ENCODE measurements at regions not wholly inside any gene's neighbourhood (a gene's known extent, or its start where the extent isn't known, plus 50 kb on each side); places are given as distances from the start of the nearest gene placed in this dataset.
A peak's percentile ranks its signal among the peaks of the same experiment; 100 is the strongest.

DNA sequence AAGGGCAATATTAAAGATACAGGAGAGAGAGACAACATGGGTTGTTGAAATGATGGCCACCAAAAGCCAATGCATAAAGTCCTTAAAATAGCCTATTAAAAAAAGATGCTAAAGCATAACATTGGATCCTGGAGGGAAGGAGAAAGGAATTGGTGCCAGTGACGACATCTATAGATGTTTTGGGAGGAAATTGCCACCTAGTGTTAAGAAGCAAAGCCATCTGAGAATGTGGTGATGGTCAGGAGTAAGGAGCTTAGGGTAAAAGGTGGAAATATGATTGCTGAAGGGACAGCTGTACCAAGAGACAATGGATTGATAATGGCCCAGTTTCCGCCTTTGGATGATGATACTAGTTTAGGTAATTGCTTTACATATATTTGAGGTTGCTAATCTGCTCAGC lies 85.1 kb downstream of the TMEM30B start:
- DNase-seq (no peak), ATAC-seq (no peak)
- intact Hi-C loops (cut with DNase I): no loop called here

DNA sequence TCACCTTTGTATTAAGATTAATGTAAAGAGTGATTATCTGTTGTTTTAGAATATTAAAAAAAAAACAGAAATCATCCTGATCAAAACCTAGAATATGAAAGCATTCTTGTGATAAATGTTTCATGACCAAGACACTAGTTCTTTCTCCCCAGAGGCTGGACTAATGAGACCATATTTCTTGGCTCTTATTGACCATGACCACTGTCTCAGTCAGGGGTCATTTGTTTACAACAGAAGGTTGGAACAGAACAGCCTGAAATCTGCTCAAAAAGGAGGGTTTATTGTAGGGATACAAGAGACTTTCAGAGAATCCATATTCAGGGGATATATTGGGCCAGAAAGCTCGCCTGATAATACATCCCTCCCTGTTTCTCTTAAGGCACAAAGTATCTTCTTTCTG lies 87.7 kb downstream of the TMEM30B start:
- DNase-seq: no peak
- ATAC-seq: no peak
- intact Hi-C loops (cut with DNase I): no loop called here

DNA sequence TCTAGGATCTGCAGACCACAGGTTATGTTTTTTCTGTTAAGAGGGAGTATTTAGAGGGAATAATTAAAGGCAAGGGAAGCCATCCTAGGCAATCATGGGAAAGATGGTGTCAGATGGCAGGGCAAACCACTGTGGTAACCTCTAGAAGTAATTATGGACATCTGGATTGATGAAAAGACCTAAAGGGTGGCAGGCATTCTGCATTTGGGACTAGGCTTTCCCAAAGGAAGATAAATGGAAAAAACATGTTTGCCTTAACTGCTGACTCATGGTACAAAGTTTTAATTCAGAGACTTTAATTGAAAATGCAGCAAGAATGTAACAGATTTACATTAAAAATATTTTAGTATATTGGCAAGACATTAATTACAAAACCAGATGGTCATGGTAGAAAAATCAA lies 88.1 kb downstream of the TMEM30B start:
- no peak for ATAC-seq
- intact Hi-C loops (cut with DNase I): no loop called here
- DNase-seq: no peak

DNA sequence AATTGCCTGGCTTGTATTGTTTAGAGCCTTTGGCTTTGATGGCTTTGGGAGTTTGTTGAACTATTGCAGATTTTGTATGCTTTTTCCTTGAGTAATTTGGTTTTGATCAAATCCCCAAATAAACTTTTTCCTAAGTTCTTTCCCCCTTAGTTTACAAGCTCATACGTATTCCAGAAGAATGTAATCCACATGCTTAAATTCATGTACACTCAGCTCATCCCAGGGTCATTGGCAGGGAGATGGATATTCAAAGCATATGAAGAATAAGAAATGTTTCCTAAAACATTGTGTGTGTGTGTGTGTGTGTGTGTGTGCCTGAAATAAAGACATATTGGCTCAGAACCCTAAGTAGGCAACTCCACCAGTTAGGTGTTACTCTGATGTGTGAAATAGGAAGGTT lies 89.4 kb downstream of the TMEM30B start:
- intact Hi-C loops (cut with DNase I): no loop called here
- DNase-seq (no peak), ATAC-seq (no peak)

DNA sequence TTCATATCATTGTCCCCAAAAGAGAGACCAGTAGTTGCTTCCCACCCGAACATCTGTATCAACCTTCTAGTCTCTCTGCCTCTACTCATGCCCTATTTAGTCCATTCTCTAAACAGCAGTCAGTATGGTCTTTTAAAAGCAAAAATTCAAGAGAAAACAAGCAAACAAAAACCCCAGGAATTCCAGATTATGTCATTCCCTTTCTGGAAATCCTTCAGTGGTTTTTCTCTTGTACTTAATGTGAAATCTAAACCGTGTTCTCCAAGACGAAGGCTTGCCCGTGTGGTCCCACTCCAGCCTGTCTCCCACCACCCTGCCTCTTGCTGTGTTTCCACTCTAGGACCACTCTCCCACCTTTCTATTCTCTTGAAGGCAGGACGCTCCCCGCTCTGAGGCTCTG lies 90.8 kb downstream of the TMEM30B start:
- DNase-seq: no peak
- intact Hi-C loops (cut with DNase I): no loop called here
- no peak for ATAC-seq

DNA sequence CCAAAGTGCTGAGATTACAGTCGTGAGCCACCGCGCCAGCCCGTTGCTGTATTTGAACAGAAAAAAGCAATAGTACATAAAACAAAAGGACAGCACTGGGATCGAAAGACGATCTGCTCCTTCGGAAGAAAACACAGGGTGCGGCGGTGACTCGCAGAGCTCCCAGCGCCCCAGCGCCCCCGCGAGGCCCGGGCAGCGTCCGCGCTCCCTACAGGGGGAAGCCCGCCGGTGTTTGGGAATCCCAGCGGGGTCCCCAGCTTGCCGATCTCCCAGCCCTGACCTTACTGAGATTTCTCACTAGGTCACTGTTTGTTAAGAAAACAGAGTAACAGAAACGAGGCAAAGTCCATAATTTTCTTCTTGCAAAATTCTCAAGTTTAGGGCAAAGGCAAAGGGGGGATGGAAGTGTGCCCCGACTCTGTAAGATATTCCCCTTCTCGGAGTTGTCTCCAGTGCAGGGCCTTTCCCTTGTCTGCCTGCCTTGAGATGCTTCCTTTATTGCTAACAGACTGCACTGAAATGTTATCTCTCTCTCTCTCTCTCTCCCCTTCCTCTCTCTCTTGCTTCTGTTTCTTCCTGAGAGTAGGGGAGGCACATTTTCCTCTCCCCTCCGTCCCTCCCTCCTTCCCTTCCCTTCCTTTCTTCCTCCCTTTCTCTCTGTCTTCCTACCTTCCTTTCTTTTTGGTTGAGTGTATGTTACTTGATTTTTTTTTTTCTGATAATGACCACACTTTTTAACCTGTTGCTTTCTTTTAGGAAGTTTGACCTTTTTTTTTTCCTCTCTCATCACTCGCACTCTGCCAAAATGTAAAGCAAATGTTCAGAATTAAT lies 91.9 kb downstream of the TMEM30B start:
- intact Hi-C loops (cut with DNase I): no loop called here
- peak; percentile 89 to 92 for ATAC-seq
- peak; percentile 71 for DNase-seq

DNA sequence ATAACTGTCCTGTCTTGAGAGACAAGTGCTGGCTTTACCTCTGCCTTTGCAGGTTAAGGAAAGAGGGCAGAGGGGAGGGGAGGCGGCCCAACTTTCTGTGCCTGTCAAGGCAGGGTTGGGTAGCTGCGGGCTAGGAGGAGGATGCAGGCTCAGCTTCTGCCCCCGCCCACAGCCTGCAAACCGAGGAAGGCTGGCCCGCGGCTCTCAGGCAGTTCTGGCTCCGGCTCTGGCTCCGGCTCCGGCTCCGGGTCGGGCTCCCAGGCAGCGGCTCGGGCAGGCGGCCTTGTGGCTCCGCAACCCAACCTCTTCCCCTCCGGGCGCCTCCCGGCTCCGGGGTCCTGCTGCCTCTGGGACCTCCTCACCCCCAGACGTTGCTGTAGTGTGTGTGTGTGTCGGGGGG lies 92.9 kb downstream of the TMEM30B start:
- peak; percentile 77 to 79 for ATAC-seq
- peak; percentile 64 for DNase-seq
- intact Hi-C loops (cut with DNase I): no loop called here

DNA sequence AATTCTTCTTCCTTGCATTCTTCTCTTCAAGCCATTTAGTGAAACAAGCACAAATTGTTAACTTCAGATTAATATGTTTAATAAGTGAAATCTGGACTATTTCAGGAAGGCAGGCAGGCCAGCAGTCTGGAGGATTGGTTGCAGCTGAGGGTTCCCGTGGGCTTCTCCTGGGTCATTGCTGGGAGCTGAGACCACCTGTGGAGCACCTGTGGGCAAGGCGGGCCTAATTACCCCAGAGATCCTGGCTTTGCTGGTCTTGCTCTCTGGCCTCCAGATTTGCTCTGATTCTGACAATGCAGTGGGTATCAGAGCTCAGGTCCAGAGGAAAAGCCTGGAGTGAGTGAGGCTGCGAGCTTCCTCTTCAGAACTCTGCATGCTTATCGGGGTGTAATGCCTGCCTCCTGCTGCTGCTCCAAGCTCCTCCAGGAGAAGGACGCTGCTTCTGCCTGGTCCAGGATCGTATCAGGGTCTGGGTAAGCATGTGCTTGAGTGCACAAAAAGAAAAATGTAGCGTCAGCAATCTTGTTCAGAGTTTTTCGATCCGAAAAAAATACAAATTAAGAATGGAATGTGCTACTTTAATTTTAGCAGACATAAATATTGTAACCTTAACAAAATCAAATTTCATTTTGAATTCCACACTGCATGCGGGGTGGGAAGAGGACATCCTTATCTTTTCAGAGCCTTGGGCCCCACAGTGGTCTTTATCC lies 93.8 kb downstream of the TMEM30B start:
- ATAC-seq (peak in 1 of 2 donors; percentile 27), DNase-seq (no peak)
- intact Hi-C loops (cut with DNase I): no loop called here

DNA sequence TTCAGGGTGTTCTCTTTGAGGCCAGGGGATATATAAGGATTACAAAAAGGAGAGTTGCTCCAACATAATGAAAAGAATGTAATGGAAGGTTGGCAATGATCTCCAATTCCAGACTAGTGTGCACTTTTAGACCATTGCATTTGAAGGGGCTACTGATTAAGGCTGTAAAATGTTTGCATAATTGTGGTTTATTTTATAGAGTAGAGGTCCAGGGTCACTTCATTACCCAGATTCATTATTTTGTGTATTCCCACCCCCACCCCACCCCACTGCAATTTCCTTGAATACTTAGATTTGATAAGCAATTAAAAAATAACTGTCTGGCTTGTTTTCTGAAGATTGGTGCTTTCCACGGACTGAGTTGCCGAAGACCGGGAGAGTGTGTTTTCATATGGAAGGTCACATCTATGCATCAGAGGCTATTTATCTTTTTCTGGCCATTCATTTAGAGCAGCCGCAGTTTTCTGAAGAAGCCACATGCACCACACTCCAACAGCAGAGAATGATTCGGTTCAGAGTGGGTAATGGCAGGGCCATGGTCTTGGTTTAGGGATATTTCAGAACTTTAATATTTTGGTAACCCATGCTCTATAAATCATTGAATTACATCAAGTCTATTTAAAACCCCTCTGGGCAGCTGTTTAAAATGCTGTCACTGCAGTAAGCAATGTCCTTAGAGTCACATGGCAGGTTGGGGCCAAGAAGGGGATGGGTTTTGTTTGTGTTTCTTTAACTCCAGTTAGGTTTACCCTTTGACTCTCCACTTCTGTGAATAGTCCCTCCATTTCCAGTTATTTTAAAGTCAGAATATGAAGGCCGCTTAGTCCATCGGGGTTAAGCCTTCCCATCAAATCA lies 94.6 kb downstream of the TMEM30B start:
- no peak for ATAC-seq
- intact Hi-C loops (cut with DNase I): no loop called here
- no peak for DNase-seq

DNA sequence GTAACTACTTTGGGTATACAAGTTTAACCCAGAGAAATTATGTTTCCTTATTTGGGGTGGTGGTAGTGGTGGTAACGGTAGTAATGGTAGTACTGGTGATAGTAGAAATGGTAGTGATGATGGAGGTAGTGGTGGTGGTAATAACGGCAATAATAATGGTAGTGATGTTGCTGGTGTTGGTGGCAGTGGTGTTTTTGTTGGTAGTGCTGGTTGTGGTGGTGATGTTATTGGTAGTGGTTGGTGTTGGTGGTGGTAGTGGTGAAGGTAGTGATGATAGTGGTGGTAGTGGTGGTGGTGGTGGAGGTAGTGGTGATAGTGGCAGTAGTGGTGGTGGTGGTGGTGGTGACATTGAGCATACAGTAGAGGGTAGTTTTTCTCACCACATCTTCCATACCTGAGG lies 95.6 kb downstream of the TMEM30B start:
- ATAC-seq: no peak
- intact Hi-C loops (cut with DNase I): no loop called here
- DNase-seq: no peak

DNA sequence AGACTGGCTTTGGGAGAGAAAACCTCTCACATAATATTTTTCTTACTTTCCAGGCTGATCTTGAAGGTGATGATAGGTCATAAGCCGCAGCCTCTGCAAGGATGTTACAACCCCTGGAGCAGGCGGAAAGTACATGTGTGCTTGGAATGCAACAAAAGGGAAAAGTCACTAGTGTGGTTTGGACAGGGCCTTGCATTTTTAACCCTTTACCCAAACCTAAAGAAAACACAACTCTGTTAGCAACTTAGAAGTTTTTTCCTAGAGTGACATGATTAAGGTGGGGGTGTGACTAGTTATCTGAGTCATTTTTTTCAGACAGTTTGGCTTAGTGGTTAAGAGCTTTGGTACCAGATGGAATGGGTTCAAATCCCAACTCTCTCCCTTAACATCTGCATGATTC lies 97.0 kb downstream of the TMEM30B start:
- no peak for DNase-seq
- intact Hi-C loops (cut with DNase I): no loop called here
- ATAC-seq: no peak

DNA sequence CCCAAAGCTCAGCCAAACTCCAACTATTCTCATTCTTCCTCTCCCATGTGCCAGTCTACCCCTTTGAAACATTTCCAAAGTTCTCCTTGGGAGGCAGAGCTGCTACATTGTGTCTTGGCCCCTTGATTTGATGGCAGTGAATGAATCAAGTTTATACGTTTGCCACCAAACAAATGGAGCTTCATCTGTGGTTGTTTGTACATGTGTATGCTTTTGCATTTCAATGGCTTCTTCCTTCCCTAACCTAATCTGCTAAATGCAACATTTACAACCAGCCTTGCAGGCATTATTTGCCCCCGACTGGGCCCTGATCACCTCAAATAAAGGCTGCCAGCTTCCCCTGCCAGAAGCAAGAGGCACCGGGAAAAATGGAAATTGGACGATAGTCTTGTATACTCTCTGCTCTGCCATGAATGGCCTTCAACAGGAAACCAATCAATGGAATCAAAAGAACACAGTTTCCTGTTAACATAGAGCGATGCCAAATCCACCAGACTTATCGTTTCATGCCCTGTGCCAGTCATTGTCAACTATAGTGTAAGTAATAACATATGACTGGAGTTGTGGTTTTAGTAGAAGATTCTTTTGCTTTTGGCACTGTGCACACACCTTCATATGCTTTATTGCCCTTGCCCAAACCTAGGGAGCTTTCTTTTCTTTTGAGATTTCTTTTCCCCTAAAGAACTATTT lies 97.8 kb downstream of the TMEM30B start:
- ATAC-seq (no peak), DNase-seq (no peak)
- intact Hi-C loops (cut with DNase I): no loop called here

DNA sequence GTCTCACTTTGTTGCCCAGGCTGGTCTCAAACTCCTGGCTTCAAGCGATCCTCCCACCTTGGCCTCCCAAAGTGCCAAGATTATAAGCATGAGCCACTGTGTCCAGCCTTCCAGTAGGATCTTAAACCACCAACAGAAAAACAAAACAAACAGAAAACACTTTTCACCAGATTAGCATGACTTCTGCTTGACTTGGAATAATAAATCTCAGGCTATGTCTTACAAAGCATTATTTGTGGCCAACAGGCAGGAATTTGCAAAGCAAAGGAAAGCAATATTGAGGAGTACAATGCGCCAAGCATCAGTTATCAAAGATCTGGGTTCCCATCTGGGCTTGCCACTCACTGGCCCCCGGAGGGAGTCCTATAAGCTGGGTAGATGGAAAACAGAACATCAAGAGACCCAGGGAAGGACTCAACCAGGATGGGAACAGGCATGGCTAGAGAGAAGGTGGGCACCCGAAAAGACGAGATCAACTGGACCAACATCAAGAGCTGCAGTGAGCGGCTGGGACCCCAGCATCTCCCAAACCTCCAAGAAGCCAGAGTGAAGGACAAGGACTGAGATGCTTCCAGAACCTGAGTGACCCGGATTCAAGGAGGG lies 101.2 kb downstream of the TMEM30B start:
- ATAC-seq (no peak), DNase-seq (no peak)
- intact Hi-C loops (cut with DNase I): no loop called here

DNA sequence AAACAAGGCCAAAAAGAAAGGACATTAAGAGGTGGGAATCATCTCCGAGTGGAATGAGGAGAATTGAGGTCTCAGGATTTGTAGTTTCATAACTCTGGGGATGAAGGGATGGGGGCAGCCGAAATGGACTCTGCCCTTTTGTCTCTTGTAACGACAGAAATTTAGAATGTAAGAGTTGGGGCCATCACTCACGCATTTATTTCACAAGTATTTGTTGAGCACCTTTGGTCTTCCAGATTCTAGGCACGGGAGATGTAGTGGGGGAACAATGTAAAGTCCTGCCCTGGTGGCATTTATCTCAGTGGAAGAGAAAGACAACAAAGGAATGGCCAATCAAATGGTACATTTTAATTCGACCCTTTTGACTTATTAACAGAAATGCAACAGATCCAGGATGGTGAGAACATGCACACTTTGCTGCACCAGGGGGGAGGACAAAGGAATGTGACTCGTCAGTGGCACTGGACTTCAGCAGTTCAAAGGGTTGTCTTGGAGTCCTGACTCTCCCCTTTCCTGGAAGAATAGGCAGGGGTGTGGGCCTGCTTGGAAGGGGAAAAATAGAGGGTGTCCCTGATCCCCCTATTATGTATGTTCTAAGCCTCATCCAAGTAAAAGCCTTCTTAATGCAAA lies 102.0 kb downstream of the TMEM30B start:
- intact Hi-C loops (cut with DNase I): no loop called here
- ATAC-seq: no peak

DNA sequence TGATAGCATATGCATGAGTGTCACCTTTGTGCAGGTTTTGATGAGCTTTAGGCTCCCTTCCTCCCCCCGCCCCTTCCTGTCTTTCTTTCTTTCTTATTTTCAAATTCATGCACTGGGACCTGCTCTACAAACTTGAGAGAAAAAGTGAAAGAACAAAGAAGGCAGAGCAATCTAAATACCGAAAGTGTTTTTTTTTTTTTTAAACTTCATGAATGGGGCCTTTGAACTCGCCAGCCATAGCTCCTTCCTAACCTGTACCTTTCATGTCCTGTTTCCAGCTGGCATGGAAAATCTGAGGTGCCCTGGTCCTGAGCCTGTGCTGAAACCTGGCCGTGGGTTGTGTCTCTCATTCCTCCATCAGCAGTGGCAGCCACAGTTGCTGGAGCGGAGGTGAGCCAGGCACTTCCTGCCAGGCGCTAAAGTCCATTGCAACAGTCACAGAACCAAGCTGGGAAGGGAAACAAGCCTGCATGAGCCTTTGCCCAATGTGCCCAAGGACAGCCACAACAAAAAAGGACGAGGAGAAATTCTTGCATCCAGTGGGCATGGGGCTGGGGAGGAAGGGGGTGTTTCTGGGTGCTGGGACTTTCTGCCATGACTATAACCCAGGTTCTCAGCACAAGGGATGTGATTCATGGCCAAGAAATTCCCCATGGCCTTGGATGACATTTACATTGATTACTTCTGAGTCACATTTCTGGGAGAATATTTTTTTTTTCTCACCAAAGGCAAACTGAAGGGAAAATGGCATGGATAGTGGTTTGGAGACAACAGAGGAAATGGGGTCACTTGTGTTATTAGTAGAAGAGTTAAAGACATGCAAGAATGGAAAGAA lies 102.7 kb downstream of the TMEM30B start:
- intact Hi-C loops (cut with DNase I): no loop called here
- DNase-seq: no peak
- ATAC-seq: peak in 1 of 2 donors; percentile 33

More for the DNA sequence above, 102.0 kb downstream of the TMEM30B start:
- no peak for DNase-seq

DNA sequence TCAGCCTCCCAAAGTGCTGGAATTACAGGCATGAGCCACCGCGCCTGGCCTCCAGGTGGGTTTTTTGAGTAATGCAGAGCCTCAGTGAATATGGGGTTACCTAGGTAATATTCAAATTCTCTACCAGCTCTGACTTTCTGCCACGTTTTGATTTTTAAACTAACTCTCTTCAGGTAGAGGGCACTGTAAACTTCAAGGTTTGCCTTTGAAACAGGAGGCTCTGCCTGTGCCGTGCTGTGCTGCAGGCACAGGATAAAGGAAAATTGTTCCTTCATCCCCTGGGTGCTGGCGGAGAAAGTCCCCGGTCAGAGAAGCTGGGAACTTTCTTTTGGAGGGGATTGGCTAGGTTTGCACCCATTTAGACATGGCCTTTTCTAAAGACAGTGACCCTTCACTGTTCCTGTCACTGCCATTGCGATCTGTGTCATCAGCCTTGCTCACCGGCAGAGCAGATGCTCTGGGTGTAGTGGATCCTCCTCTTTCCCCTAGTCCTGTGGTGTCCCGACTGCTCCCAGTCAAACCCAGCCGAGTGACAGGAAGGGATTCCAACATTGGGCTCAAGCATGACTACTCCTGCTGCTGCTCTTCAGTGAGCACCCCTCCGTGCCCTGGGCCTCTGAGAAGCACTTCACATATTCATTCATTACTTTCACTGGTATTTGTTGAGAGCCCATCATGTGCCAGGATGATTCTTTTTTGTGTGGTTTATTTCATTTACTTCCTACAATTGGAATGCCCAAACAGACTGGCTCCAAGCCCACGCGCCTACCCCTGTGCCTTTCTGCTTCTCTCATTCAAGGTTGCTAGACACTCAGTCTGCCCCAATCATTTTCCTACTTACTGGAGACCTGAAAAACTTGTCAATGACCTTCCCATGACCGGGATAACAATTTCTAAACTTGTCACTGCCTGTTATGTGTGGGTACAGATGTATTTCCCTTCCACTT lies 103.6 kb downstream of the TMEM30B start:
- intact Hi-C loops (cut with DNase I): no loop called here
- DNase-seq (no peak), ATAC-seq (no peak)

DNA sequence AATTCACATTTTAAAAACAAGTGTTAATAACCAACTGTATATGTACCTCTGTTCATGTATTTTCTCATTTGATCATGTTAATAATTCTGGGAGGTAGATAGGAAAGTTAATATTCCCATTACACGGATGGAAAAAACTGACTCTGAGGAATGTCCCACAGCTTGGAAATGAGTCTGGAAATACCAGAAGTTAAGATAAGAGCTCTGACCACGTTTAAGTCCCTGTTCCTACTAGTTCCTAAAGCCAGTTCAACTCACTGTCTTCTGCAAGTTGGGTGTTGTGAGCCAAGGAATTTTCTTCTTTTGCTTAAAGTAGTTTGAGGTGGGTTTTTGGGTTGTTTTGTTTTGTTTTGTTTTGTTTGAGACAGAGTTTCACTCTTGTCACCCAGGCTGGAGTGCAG lies 104.5 kb downstream of the TMEM30B start:
- DNase-seq (no peak), ATAC-seq (no peak)
- intact Hi-C loops (cut with DNase I): no loop called here
